GM18505 (cell line): ENCODE measurements at regions not wholly inside any gene's neighbourhood (a gene's known extent, or its start where the extent isn't known, plus 50 kb on each side); places are given as distances from the start of the nearest gene placed in this dataset.
"Not testable (repeated sequence)": the region's sequence is repeated elsewhere in the genome, so short reads cannot be mapped to it uniquely, and the experiment has no call there.

Experiments
- ATAC-seq: cut with Tn5 transposase; IDR thresholded peaks from one replicate; pipeline ENCODE4 v1.9.1; 2021; ENCODE audit not compliant: unreplicated experiment
- POLR2A ChIP-seq: IDR thresholded peaks from 4 replicates; pipeline ENCODE4 v1.6.1; 2011; ENCODE audit warnings: borderline replicate concordance; ENCODE audit not compliant: insufficient read depth, insufficient read length; ENCODE audit errors: extremely low read depth

DNA sequence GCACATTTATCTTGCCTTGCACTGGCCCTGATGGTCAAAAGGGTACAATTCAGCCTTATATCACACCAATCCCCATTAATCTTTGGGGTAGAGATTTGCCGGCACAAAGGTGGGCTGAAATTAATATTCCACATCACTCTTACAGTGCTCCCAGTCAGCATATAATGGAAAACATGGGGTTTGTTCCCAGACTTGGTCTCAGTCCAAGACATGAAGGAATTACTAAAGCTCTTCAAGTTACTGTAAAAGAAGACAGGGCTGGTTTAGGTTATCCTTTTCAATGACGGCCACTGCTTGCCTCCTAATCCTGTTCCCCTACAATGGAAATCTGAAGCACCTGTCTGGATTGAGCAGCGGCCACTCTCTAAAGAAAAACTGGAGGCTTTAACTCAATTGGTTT lies 160.7 kb downstream of the IER5 start:
- no peak for TF ChIP-seq POLR2A
- ATAC-seq, result no peak

DNA sequence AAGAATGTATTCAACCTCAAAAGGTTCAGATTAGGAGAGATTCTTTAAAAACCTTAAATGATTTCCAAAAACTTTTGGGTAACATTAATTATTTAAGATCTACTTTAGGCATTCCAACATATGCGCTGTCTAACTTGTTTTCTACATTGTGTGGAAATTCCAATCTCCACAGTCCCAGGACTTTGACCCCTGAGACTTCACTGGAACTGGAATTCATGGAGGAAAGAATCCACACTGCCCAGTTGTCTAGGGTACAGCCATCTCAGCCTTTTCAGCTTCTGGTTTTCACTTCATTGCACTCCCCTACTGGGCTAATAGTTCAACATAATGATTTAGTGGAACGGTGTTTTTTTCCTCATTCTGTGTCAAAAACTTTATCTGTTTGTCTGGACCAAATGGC lies 161.5 kb downstream of the IER5 start:
- no peak for TF ChIP-seq POLR2A

DNA sequence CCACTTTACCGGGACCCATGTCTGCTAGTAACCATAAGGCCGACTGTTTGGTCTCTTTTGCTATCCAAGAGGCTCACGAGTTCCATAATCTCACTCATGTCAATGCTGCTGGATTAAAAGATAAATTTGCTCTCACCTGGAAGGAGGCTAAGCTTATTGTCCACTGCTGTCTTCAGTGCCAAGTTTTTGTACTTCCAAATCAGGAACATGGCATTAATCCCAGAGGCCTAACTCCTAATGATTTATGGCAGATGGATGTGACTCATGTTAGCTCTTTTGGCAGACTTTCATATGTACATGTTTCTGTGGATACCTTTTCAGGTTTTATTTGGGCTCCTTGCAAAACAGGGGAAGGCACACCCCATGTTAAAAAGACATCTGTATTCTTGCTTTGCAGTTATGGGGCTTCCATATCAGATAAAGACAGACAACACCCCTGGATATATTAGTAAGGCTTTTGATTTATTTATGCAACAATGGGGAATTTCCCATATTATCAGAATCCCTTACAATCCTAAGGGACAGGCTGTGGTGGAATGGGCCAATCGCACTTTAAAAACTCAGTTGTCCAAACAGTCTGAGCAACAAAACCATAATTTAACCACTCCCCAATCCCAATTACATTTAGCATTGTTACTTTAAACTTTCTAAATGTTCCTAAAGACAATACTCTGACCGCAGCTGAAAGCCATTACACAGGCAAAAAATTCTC lies 162.7 kb downstream of the IER5 start:
- TF ChIP-seq POLR2A, result no peak
- no peak for ATAC-seq

More for the DNA sequence above, 161.5 kb downstream of the IER5 start:
- no peak for ATAC-seq

DNA sequence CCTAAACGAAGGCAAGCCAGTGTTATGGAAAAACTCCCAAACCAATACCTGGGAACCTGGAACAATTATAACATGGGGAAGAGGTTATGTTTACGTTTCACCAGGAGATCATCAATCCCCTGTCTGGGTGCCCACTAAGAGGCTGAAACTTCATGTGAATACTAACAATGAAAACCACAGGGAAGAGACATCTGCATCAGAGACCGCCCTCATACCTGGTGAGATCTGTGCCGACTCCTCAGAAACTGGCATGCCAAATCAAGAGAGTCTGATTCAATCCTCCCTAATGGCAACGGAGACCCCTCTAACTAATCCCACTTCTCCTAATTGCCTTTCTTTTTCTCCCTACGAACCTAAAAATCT lies 163.2 kb downstream of the IER5 start:
- no peak for TF ChIP-seq POLR2A
- no peak for ATAC-seq

DNA sequence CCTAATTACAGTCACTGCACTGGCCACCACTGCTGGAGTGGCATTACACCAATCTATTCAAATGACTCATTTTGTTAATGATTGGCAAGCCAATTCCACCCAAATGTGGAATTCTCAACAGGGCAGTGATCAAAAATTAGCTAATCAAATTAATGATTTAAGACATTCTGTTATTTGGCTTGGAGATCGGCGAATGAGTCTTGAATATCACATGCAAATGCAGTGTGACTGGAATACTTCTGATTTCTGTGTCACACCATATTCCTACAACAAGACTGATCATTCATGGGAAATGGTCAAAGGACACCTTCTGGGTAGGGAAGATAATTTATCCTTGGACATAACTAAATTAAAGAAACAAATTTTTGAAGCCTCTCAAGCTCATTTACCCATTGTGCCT lies 165.1 kb downstream of the IER5 start:
- ATAC-seq, result not testable (repeated sequence)

DNA sequence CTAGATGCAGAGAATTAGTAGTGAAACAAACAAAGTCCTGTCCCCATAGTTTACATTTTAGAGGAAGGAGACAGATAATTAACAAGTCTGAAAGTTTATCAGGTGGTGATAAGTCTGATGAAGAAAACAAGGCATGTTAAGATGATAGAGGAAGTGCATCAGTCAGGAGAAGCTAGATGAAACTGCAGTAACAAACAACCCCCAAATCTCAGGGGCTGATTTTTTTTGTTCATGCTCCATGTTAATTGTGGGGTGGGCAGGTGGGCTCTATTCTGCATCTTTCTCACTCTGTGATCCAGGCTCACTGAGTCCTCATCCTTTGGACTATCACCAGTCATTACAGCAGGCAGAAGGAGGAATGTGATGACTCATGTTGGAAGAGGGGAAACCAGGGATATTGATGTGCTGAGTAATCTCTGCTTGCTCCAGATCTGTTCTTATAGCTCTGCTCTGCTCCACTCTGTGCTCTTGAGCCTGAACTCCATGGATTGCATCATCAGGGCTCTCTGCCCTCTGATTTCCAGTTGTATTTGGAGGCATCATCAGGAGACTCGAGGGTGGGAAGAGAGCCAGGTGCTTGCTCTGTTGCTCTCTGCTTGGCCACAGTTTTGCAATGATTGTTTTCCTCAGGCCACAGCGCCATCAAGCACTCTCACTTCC lies 166.9 kb downstream of the IER5 start:
- no peak for ATAC-seq
- no peak for TF ChIP-seq POLR2A

DNA sequence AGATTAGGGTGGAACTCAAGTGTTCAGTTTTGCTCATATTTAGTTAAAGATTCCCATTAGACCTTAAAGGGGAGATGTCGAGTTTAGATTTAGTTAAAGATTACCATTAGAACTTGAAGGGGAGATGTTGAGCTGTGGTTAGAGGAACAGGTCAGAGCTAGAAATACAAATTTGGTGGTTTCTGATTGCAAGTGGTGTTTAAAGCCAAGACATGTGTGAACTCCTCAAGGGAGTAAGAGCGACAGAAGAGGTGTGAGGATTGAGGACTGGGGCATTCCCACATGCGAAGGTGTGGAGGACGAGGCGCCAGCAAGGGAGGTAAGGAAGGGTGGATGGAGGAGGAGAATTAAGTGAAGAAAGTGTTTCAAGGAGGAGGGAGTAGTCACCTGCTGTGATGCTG lies 168.6 kb downstream of the IER5 start:
- no peak for ATAC-seq
- no peak for TF ChIP-seq POLR2A

DNA sequence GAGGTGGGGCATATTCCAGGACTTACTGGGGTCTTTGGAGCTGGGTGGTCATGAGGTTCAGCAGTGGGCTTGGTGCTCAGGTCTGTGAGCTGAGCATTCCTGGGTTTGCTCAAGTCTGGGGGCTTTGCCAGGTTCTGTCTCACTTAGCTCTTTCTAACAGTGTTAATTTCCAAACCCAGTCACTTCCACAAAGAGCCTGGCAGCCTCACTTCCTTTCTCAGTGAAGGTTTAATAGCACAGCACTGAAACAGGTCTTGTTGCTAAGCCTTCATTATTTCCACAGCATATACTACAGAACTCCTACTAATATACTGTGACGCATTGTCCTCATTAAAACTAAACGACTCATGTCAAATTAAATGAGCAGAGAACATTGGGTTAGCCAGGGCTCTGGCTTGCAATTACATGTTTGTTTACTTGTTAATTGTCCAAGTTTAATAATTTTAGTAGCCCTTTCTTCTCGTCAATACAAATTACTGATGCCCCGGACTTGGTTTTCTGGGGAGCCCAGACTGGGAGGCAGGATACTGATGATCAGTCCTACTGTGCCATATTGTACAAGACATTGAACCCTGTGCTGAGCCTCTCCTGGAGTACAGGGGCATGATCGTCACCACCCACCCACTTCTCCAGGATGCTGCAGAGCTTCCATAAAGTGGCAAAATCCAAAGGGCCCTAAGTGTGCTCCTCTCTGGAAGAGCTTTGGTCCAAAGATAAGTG lies 170.7 kb downstream of the IER5 start:
- no peak for ATAC-seq
- TF ChIP-seq POLR2A, result no peak

DNA sequence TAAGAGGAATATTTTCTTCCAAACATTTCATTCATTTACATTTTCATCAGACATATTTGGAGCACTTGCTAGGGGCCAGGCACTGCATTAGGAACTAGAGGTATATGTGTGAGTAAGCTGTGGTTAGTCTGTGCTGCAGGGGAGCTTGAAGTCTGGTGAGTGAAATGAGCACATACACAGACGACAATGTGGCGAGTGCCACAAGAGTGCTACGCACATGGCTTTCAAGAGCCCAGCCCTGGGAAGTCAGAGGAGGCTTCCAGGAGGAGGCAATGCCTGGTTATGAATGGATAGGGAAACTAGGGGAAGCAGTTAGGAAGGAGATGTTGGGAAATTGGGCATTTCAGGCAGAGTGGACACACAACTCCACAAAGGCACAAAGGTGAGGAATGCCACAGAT lies 171.8 kb downstream of the IER5 start:
- no peak for TF ChIP-seq POLR2A
- no peak for ATAC-seq

DNA sequence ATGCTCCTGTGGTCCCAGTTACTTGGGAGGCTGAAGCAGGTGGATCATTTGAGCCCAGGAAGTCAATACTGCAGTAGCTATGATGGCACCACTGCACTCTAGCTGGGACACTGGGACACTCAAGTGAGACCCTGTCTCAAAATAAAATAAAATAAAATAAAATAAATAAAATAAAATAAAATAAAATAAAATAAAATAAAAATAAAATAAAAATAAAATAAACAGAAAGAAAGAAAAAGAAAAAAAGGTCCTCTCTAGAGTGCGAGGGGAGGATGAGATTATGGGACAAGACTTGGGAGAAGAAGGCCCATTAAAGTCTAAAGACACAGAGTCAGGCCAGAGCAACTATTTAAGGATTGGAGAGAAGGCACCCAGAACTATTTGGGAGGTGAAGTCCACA lies 172.5 kb downstream of the IER5 start:
- ATAC-seq, result no peak
- no peak for TF ChIP-seq POLR2A

DNA sequence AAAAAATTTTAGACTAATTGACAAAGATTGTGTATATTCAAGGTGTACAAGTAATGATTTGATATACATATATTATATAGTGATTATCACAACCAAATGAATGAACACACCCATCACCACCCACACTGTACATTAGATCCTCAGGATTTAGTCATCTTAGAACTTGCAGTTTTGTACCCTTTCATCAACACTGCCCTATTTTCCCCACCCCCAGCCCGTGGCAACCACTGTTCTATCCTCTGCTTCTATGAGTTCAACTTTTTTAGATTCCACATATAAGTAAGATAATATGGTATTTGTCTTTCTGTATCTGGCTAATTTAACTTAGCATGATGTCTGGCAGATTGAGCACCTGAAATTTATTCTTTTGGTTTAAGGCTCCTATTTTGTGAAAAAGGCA lies 173.6 kb downstream of the IER5 start:
- ATAC-seq, result no peak
- no peak for TF ChIP-seq POLR2A

DNA sequence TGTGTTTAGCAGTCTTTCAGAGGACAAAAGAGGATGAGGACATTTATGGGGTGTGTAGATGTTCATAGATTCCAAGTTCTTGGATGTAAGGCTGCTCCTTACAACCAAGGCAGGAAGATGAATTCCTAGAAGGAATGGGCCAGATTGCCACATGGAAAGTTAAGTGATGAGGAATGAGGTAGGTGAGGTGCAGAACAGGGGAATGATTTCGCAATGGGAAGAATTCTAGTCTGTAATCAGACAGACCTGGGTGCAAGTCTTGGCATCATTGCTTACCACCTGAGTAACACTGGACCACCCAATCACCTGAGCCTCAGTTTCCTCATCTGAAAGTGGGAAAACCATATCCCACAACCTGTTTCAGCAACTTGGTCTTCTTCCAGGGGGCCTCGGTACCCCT lies 174.9 kb downstream of the IER5 start:
- TF ChIP-seq POLR2A, result no peak
- ATAC-seq, result no peak

DNA sequence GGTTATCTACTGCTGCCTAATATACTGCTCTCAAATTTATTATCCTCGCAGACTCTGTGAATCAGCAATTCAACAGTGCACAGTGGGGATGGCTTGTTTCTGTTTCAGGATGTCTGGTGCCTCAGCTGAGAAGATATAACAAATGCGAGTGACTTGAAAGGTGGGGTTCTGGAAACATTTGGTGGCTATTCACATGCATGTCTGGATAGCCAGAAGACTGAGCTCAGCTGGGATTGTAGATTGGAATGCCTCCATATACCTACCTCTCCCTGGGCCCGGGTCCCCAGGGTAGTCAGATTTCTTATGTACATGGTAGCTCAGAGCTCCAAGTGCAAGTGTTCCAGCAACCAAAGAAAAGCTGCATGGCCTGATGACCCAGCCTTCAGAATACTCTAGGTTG lies 176.3 kb downstream of the IER5 start:
- ATAC-seq, result no peak
- no peak for TF ChIP-seq POLR2A

DNA sequence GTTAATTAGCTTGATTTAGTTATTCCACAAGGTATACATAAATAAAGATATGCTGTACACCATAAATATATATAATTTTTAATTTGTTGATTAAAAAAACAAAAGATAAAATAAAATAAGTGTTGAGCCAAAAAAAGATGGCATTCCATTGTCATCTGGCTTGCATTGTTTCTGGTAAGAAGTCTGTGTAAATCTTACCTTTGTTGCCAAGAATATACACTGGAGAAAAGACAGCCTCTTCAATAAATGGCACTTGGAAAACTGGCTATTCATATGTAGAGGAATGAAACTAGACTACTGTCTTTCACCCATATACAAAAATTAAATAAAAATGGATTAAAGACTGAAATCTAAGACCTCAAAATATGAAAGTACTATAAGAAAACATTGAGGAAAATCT lies 196.5 kb downstream of the IER5 start:
- ATAC-seq, result no peak
- no peak for TF ChIP-seq POLR2A

DNA sequence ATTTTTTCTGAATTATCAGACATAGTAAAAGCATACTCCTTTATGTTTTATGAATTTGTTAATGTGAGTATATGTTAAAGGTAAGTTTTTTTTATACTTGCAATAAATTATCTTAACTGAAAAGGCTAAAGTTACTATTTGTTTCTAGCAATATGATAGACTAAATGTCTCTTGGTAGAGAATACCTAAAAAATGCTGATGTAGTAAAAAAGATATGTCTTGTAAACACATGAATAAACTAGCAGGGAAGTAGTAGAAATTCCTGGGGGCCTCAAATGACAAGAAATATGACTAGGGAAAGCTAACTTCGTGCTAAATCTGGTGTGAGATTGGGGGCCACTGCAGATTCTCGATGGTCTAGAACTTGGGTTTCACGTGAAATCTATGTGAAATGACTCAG lies 188.1 kb upstream of the CACNA1E start:
- ATAC-seq, result no peak
- no peak for TF ChIP-seq POLR2A

DNA sequence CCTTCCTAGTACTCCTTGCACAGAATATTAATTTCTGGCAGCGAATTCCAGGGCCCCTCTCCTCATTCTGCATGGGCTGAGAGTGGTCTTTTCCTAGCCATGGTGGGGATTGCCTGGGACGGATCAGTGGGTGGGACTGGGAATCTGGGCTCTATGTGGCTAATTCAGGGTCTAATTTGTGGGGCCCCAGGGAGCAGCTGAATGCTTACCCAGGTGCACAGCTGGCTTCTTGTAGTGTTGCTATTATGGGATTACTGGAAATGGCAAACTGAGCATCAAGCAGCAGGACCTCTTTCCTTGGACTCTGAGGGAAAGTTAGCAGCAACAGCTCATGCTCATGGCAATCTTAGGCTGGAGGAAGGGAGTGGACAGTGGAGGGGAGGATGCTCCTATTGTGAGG lies 187.1 kb upstream of the CACNA1E start:
- no peak for ATAC-seq
- no peak for TF ChIP-seq POLR2A
